Suppressor macrophage treated with lipopolysaccharide for 4 hours (primary cell): ENCODE measurements at regions not wholly inside any gene's neighbourhood (a gene's known extent, or its start where the extent isn't known, plus 50 kb on each side); places are given as distances from the start of the nearest gene placed in this dataset.
A peak's percentile ranks its signal among the peaks of the same experiment; 100 is the strongest.
"Not testable (repeated sequence)": the region's sequence is repeated elsewhere in the genome, so short reads cannot be mapped to it uniquely, and the experiment has no call there.

ENCODE experiments used
- DNase-seq: peaks from one replicate; pipeline ENCODE4 v3.0.0-alpha.2; 2020

- peak; percentile 1 for DNase-seq
Observed at GRCh38 chr10:43922335-43923280, 273.9 kb upstream of the ZNF32 start.

- no peak for DNase-seq
Observed at GRCh38 chr10:43921881-43922280, 273.2 kb upstream of the ZNF32 start.

- DNase-seq: no peak
Observed at GRCh38 chr10:43921478-43921877, 272.8 kb upstream of the ZNF32 start.

- DNase-seq: not testable (repeated sequence)
Observed at GRCh38 chr10:43920236-43920758, 271.6 kb upstream of the ZNF32 start.

GRCh38 chr10:43913676-43914235 is 265.1 kb upstream of the ZNF32 start:
- DNase-seq: no peak

GRCh38 chr10:43912469-43912868 is 263.8 kb upstream of the ZNF32 start:
- no peak for DNase-seq

- DNase-seq: no peak
Observed at GRCh38 chr10:43906490-43906889, 257.8 kb upstream of the ZNF32 start.

- DNase-seq: no peak
Observed at GRCh38 chr10:43905512-43906236, 257.0 kb upstream of the ZNF32 start.

GRCh38 chr10:43904844-43905243 is 256.2 kb upstream of the ZNF32 start:
- no peak for DNase-seq

- no peak for DNase-seq
Observed at GRCh38 chr10:43904301-43904700, 255.6 kb upstream of the ZNF32 start.

- DNase-seq: no peak
Observed at GRCh38 chr10:43903451-43903850, 254.8 kb upstream of the ZNF32 start.

- no peak for DNase-seq
Observed at GRCh38 chr10:43902842-43903241, 254.2 kb upstream of the ZNF32 start.

- no peak for DNase-seq
Observed at GRCh38 chr10:43901744-43902504, 253.2 kb upstream of the ZNF32 start.

- no peak for DNase-seq
Observed at GRCh38 chr10:43901302-43901701, 252.6 kb upstream of the ZNF32 start.

- no peak for DNase-seq
Observed at GRCh38 chr10:43900571-43900970, 251.9 kb upstream of the ZNF32 start.

- no peak for DNase-seq
Observed at GRCh38 chr10:43899224-43899959, 250.7 kb upstream of the ZNF32 start.

GRCh38 chr10:43898592-43898991 is 249.9 kb upstream of the ZNF32 start:
- DNase-seq: no peak

- no peak for DNase-seq
Observed at GRCh38 chr10:43897765-43898419, 249.2 kb upstream of the ZNF32 start.

GRCh38 chr10:43892062-43892770 is 243.5 kb upstream of the ZNF32 start:
- no peak for DNase-seq

- DNase-seq: no peak
Observed at GRCh38 chr10:43891241-43891640, 242.6 kb upstream of the ZNF32 start.

- DNase-seq: no peak
Observed at GRCh38 chr10:43890124-43890523, 241.4 kb upstream of the ZNF32 start.
